ENCODE measurements at regions not wholly inside any gene's neighbourhood (a gene's known extent, or its start where the extent isn't known, plus 50 kb on each side); places are given as distances from the start of the nearest gene placed in this dataset.
"Not testable (repeated sequence)": the region's sequence is repeated elsewhere in the genome, so short reads cannot be mapped to it uniquely, and the experiment has no call there.

- no peak for DNase-seq
Measured at GRCh38 chr1:116819081-116819480, 64.9 kb downstream of the CD2 start.

GRCh38 chr1:116820369-116820768 is 66.1 kb downstream of the CD2 start:
- no peak for DNase-seq

- DNase-seq = no peak
Measured at GRCh38 chr1:116821763-116822162, 67.5 kb downstream of the CD2 start.

- DNase-seq = no peak
Measured at GRCh38 chr1:116824631-116825206, 70.5 kb downstream of the CD2 start.

GRCh38 chr1:116825207-116825719 is 71.0 kb downstream of the CD2 start:
- DNase-seq = peak; percentile 22

- peak; percentile 32 for DNase-seq
Measured at GRCh38 chr1:116825720-116826438, 71.6 kb downstream of the CD2 start.

GRCh38 chr1:116826818-116827606 is 72.8 kb downstream of the CD2 start:
- DNase-seq = peak; percentile 82

GRCh38 chr1:116827607-116828105 is 73.4 kb downstream of the CD2 start:
- no peak for DNase-seq

GRCh38 chr1:116832308-116832931 is 77.3 kb upstream of the PTGFRN start:
- DNase-seq = no peak

- no peak for DNase-seq
Measured at GRCh38 chr1:116832932-116833578, 76.7 kb upstream of the PTGFRN start.

GRCh38 chr1:116833718-116834117 is 76.0 kb upstream of the PTGFRN start:
- DNase-seq = peak; percentile 54

GRCh38 chr1:116834595-116834994 is 75.1 kb upstream of the PTGFRN start:
- no peak for DNase-seq

- no peak for DNase-seq
Measured at GRCh38 chr1:116835161-116835560, 74.6 kb upstream of the PTGFRN start.

GRCh38 chr1:116836099-116836498 is 73.6 kb upstream of the PTGFRN start:
- no peak for DNase-seq

- no peak for DNase-seq
Measured at GRCh38 chr1:116841569-116842344, 68.0 kb upstream of the PTGFRN start.

GRCh38 chr1:116842654-116843053 is 67.1 kb upstream of the PTGFRN start:
- DNase-seq = no peak

GRCh38 chr1:116844775-116845174 is 64.9 kb upstream of the PTGFRN start:
- no peak for DNase-seq

- DNase-seq = no peak
Measured at GRCh38 chr1:116847190-116847589, 62.5 kb upstream of the PTGFRN start.

- DNase-seq = no peak
Measured at GRCh38 chr1:116847688-116848531, 61.8 kb upstream of the PTGFRN start.

GRCh38 chr1:116850436-116850835 is 59.3 kb upstream of the PTGFRN start:
- no peak for DNase-seq

- not testable (repeated sequence) for DNase-seq
Measured at GRCh38 chr1:116851189-116851588, 58.5 kb upstream of the PTGFRN start.

All from hematopoietic multipotent progenitor cell treated with erythropoietin and hydrocortisone succinate and interleukin-3 and kit ligand, for 6 days (in vitro differentiated cells).